Uterus (tissue), 2 donors: ENCODE measurements at regions not wholly inside any gene's neighbourhood (a gene's known extent, or its start where the extent isn't known, plus 50 kb on each side); places are given as distances from the start of the nearest gene placed in this dataset.

Source experiments
- CTCF ChIP-seq, 4 experiments: fragments of 200-600 bp in 2 of 4; fragments of 450-650 bp in 2 of 4; sonication (generic) in 2 of 4; IDR thresholded peaks; one replicate each; pipeline ENCODE4 v1.5.1; 2016 to 2019; ENCODE audit warnings: antibody characterized with exemption in 4 of 4, mild to moderate bottlenecking in 2 of 4, moderate library complexity in 1 of 4
- POLR2A ChIP-seq, 2 donors: fragments of 450-650 bp; IDR thresholded peaks; one replicate each; pipeline ENCODE4 v1.6.1; 2016; ENCODE audit warnings: antibody characterized with exemption in 2 of 2, mild to moderate bottlenecking in 1 of 2, moderate library complexity in 1 of 2

- TF ChIP-seq CTCF (IDR thresholded peaks at IDR 0.05) (no peak), POLR2A (IDR thresholded peaks at IDR 0.05) (no peak)
These were observed 92.0 kb downstream of the PDGFA start for GRCh38 chr7:427506-428103.
